Osteocyte (in vitro differentiated cells): ENCODE measurements at regions not wholly inside any gene's neighbourhood (a gene's known extent, or its start where the extent isn't known, plus 50 kb on each side); places are given as distances from the start of the nearest gene placed in this dataset.
"Not testable (repeated sequence)": the region's sequence is repeated elsewhere in the genome, so short reads cannot be mapped to it uniquely, and the experiment has no call there.

Source experiments
- DNase-seq: peaks from one replicate; pipeline ENCODE4 v3.0.0; 2021; ENCODE audit warnings: mixed read lengths; ENCODE audit not compliant: unreplicated experiment; ENCODE audit errors: extremely low spot score
- H3K27ac Mint-ChIP-seq: one replicate; pipeline ENCODE4 v1.8.0; 2021; ENCODE audit warnings: mild to moderate bottlenecking, mixed read lengths; ENCODE audit not compliant: unreplicated experiment
- H3K27me3 Mint-ChIP-seq: one replicate; pipeline ENCODE4 v1.8.0; 2021; ENCODE audit warnings: mixed read lengths; ENCODE audit not compliant: unreplicated experiment
- H3K36me3 Mint-ChIP-seq: one replicate; pipeline ENCODE4 v1.8.0; 2021; ENCODE audit warnings: mixed read lengths; ENCODE audit not compliant: unreplicated experiment
- H3K4me1 Mint-ChIP-seq: one replicate; pipeline ENCODE4 v1.8.0; 2021; ENCODE audit warnings: mixed read lengths; ENCODE audit not compliant: unreplicated experiment
- H3K4me3 Mint-ChIP-seq: one replicate; pipeline ENCODE4 v1.8.0; 2021; ENCODE audit warnings: mild to moderate bottlenecking, moderate library complexity, mixed read lengths; ENCODE audit not compliant: unreplicated experiment
- H3K9me3 Mint-ChIP-seq: one replicate; pipeline ENCODE4 v1.8.0; 2021; ENCODE audit warnings: mixed read lengths; ENCODE audit not compliant: unreplicated experiment
- CTCF ChIP-seq: fragments of 200-600 bp; sonication (generic); IDR thresholded peaks from 2 replicates; pipeline ENCODE4 v1.5.0; 2021; ENCODE audit warnings: antibody characterized with exemption, mild to moderate bottlenecking, moderate library complexity

GRCh38 chr3:83230841-83231240 is 1469.4 kb upstream of the GBE1 start:
- peaks cover 13% of the 10 kb centered on the region for H3K4me1 Mint-ChIP-seq
- H3K36me3 Mint-ChIP-seq = no peaks in the 10 kb centered on the region

GRCh38 chr3:83230376-83230775 is 1468.9 kb upstream of the GBE1 start:
- Mint-ChIP-seq H3K4me1 (peaks cover 13% of the 10 kb centered on the region), H3K36me3 (no peaks in the 10 kb centered on the region), H3K9me3 (peaks cover 4% of the 10 kb centered on the region), H3K4me3 (no peak overlapping the region), H3K27ac (no peak overlapping the region), H3K27me3 (no peaks in the 10 kb centered on the region)
- TF ChIP-seq CTCF = no peak
- no peak for DNase-seq

More at GRCh38 chr3:83230841-83231240, 1469.4 kb upstream of the GBE1 start:
- Mint-ChIP-seq H3K9me3 (peaks cover 4% of the 10 kb centered on the region), H3K27me3 (no peaks in the 10 kb centered on the region), H3K4me3 (no peak overlapping the region), H3K27ac (no peak overlapping the region)
- no peak for DNase-seq
- no peak for TF ChIP-seq CTCF

- Mint-ChIP-seq H3K27me3 (no peaks in the 10 kb centered on the region), H3K4me1 (peaks cover 25% of the 10 kb centered on the region), H3K36me3 (no peaks in the 10 kb centered on the region), H3K4me3 (no peak overlapping the region), H3K27ac (no peak overlapping the region), H3K9me3 (no peaks in the 10 kb centered on the region)
- no peak for TF ChIP-seq CTCF
- DNase-seq = no peak
These were observed 1465.3 kb upstream of the GBE1 start for GRCh38 chr3:83226751-83227150.

GRCh38 chr3:83224101-83224868 is 1462.8 kb upstream of the GBE1 start:
- H3K27me3 Mint-ChIP-seq = no peaks in the 10 kb centered on the region
- no peaks in the 10 kb centered on the region for H3K9me3 Mint-ChIP-seq
- H3K4me1 Mint-ChIP-seq = peaks cover 26% of the 10 kb centered on the region
- no peak overlapping the region for H3K4me3 Mint-ChIP-seq
- peak overlapping the region; percentile 47 for H3K27ac Mint-ChIP-seq
- no peaks in the 10 kb centered on the region for H3K36me3 Mint-ChIP-seq
- no peak for TF ChIP-seq CTCF
- no peak for DNase-seq

GRCh38 chr3:83218383-83219200 is 1457.1 kb upstream of the GBE1 start:
- no peak overlapping the region for H3K27ac Mint-ChIP-seq
- no peak for TF ChIP-seq CTCF
- no peak for DNase-seq
- H3K4me3 Mint-ChIP-seq = no peak overlapping the region
- H3K36me3 Mint-ChIP-seq = peaks cover 2% of the 10 kb centered on the region
- no peaks in the 10 kb centered on the region for H3K9me3 Mint-ChIP-seq
- no peaks in the 10 kb centered on the region for H3K27me3 Mint-ChIP-seq
- peaks cover 8% of the 10 kb centered on the region for H3K4me1 Mint-ChIP-seq

GRCh38 chr3:83217595-83218118 is 1456.2 kb upstream of the GBE1 start:
- H3K27me3 Mint-ChIP-seq, H3K36me3 Mint-ChIP-seq, DNase-seq, H3K27ac Mint-ChIP-seq, H3K4me1 Mint-ChIP-seq, H3K9me3 Mint-ChIP-seq, H3K4me3 Mint-ChIP-seq: not testable (repeated sequence)
